ENCODE measurements at regions not wholly inside any gene's neighbourhood (a gene's known extent, or its start where the extent isn't known, plus 50 kb on each side); places are given as distances from the start of the nearest gene placed in this dataset.

GRCh38 chr3:110790631-110791030 is 281.0 kb upstream of the NECTIN3 start:
- DNase-seq = no peak

DNA sequence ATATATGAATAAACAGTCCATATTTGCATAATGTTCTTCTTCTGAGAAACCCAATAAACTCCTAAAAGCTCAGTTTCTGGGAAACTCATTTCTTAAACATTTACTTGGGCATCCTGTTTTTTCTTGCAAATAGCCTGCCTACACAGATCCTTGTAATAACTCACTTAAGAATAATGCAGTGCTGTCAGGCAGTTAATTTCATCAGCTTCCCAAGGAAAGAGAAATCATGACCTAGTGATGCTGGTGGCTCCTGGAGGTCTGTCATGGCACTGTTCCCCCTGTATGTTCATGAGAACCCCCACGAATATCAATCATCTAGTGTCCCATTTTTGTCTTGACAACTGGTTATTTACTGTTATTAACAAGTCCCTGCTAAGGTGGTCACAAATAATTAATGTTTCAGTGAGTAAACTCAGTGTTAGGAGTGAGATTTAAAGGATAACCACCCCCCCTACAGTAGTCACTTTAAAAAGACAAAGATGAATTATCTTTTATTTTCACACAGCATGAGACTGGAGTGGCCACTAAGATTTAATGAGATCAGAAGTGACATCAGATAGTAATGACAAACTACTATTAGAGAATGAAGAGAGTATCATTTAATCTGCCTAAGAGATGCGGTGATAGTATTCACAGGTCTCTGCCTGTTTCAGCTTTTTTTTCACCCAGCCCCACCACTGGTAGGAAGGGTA is 279.5 kb upstream of the NECTIN3 start:
- DNase-seq = no peak

GRCh38 chr3:110793611-110794010 is 278.0 kb upstream of the NECTIN3 start:
- DNase-seq = no peak

GRCh38 chr3:110795163-110795562 is 276.5 kb upstream of the NECTIN3 start:
- DNase-seq = no peak

DNA sequence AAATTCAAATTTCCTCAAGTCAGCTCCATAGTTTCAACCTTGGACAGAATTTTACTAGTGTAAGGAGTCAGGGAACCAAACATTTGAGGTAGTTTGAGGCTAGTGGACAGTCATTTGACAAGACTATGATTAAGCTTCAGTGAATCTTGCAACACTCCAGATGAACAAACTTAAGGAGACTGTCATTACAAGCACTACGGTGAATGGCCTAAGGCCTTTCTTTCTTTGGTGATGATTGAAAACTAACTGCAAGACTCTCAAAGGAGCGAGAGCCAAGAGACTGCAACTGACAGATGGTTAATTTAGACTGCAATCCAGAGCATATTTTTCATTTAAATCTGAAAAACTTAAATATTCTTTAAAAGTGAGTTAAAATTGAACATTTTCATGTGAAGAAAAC is 272.3 kb upstream of the NECTIN3 start:
- DNase-seq = no peak

DNA sequence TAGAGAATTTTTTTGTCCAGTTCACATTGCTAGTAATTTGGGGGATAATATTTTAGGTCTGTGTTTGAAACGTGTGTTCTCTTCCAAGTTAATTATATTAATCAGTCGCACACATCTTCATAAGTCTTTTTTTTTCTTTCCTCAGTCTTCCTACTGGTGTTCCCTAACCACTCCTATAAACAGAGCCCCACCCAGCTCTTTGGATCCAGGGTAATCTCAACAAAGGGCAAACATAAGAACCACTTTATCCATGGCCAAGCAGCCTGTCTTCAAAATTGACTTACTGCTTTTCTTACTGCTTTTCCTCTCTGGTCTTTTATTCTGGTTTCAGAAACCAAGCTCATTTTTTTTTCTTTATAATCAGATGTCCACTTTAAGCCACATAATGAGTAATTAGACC is 266.8 kb upstream of the NECTIN3 start:
- DNase-seq = no peak

GRCh38 chr3:110806924-110807323 is 264.7 kb upstream of the NECTIN3 start:
- no peak for DNase-seq

GRCh38 chr3:110808630-110809029 is 263.0 kb upstream of the NECTIN3 start:
- no peak for DNase-seq

DNA sequence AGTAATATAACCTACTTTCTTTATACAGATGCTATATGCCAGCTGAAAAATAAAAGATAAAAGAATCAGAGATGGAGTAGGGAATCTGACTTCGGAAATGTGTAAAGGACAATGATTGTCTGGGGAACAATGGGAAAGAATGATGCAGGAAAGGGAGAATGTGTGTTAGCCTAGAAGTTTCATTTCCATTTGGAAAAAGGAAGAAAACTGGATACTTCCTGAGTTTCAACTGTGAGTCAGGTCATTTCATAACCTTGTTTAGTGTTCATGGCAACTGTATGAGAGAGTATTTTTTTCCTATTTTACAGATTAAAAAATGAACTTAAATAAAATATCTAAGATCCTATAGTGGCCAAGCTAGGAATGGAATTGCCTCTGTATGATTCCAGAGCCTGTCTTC is 261.3 kb upstream of the NECTIN3 start:
- DNase-seq = no peak

DNA sequence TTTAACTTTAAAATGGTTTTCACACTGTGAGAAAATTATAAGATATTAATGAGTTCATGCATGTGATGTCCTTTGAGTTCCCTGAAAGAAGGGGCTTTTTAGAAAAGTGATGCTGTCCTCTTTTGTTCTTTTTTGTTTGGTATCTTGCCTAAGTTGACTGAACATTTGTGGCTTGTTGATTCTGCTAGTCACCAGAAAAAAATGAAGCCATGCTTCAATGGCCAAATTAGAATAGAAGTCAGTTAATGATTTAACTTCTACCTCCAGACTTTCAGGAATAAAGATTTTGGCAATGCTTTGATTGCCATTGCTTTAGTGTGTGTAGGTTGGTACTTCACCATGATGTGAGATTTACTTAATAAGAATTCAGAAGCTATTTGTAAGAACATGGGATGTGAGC is 260.6 kb upstream of the NECTIN3 start:
- no peak for DNase-seq

DNA sequence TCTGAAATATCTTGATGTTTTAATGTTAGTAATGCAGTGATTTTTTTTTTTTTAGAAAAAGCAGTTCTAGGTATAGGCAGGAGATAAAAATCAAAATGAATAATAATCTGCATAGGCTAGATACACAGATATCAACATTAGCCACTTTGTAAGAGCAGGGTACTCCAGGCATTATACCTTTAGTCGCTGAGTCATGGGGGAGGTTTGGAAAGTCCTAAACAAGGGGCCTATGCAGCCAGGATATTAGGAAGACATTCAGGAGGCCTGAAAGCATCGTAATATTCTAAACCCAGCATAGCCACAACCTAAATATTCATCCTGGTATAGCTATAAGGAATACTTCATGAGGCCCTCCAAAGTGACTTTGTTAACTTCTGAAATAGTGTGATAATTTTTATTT is 258.1 kb upstream of the NECTIN3 start:
- DNase-seq = no peak

- DNase-seq = peak; percentile 10
Measured at GRCh38 chr3:110814170-110815007, 257.2 kb upstream of the NECTIN3 start.

DNA sequence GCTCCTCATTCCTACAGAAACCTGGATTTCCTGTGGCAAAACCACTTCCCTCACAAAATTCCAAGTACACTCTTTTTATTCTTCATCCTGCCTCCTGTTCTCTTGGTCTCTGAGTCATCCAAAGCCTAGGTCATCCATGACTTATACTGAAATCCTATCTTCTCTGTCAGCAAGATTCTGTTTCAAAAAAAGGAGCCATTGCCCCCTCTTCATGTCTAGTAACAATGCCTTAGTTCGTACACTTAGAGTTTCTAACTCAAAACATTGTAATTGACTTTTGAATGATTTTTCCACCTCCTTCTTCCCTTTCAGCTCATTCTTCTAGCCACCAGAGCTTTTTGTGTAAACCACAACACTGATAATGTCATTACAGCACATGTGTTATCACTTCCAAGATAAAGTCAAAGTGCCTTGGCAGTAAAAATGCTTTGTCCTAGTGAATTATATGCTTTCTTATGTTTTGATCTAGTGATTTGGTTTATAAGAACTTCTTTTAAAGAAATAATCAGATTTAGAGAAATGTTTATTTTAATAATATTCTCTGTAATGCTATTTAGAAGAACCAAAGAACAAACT is 256.5 kb upstream of the NECTIN3 start:
- no peak for DNase-seq

- no peak for DNase-seq
Measured at GRCh38 chr3:110816008-110816407, 255.6 kb upstream of the NECTIN3 start.

- no peak for DNase-seq
Measured at GRCh38 chr3:110821586-110821985, 250.0 kb upstream of the NECTIN3 start.

DNA sequence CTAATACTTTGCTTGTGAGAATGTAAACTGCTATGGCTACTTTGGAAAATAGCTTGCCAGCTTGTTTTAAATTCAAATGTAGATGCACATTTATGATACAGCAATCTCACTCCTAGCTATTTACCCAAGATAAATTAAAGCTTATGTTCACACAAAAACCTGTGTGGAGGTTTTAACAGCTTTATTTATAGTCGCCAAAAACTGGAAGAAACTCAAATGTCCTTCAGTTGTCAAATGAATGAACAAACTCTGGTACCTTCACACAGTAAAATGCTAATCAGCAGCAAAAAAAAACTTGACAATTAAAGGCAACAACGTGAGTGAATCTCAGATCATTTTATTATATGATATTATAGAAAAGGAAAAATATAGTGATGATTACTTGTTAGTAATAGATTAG is 248.6 kb upstream of the NECTIN3 start:
- DNase-seq = no peak

DNA sequence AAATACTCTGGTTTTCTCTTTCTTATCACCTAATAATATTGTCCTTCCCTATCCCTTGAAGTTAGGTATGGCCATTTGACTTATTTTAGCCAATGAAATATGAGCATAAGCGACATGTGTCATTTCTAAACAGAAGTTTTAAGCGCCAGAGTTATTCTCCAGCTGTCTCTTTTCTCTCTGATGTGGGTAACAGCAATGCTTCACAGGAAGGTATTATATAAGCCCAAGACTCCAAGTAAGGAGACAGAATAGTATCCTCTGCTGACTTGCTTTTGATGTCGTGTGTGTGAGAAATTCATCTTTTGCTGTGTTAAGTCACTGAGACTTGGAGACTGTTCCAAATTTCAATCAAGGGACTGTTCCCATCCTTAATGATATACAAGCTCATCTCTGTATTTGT is 224.6 kb upstream of the NECTIN3 start:
- no peak for DNase-seq

DNA sequence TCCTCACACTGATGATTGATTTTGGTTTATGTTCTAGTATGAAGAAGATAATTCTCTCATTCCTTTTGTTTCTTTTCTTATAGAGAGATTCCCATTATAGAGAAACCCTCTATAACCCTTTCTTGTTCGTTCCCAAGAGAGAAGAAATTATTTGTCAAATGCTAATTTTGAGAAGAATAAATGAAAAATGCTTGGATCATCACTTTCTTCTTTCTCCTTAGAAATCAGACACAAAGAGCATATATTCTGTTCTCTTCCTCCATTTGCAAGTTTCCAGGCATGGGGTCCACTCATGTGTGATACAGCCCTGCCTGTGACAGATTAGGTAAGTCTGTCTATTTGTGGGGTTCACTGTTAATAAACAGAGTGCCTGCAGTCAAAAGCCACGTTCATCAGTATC is 222.6 kb upstream of the NECTIN3 start:
- DNase-seq = no peak

DNA sequence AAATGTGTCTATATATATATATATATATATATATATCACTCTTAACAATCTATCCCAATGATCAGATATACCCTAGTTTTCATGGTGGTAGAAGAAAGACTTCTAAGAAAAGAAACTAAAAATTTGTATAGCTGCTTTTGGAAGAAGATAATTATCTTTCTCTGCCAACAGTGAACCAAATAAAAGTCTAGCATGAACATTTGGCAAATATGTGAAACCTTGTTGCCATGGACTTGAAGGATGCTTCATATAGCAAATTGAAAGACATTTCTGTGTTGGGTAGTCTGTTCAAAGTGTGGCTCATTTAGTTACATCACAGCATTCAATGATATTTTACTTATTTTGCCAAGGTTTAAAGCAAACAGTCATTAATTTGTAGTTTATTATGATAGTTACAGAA is 219.9 kb upstream of the NECTIN3 start:
- DNase-seq = no peak

DNA sequence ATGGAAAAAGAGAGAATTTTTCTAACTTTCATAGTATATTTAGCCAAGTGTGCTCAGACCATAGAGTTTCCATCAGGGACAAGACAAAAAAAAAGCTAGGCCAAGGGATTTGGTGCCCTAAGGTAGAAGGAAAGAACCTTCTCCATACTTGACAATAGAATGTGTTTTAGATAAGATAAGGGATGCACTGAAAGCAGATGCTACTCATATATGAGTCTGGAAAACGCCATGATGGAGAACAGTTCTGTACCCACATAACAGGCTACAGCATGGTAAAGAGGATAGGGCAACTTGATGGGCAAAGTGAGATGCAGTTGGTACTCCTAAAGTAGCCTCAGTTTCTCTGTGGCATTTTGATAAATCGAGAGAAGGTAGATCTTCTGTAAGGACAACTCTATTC is 216.4 kb upstream of the NECTIN3 start:
- DNase-seq = no peak

GRCh38 chr3:110856916-110857315 is 214.7 kb upstream of the NECTIN3 start:
- no peak for DNase-seq

DNA sequence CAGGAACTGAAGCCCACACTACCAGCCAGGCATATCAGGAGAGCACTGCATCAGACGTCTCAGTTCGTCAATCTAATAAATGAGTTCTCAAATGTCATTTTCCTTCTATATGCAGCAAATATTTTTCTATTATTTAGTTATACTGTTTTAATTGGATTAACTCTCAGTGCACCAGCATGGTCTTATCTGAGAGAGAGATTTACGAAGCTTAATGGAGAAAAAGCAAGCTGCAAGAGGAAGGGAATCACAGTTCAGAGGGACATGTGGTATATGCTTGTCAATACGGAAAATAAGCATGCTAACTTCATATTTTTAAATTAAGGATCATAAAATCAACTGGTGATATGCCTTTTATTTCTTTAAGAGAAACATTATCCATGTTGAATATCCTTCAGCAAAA is 213.1 kb upstream of the NECTIN3 start:
- no peak for DNase-seq

GRCh38 chr3:110859336-110859735 is 212.3 kb upstream of the NECTIN3 start:
- DNase-seq = no peak

GRCh38 chr3:110859993-110860392 is 211.6 kb upstream of the NECTIN3 start:
- no peak for DNase-seq

Data from CD4-positive, alpha-beta T cell treated with Interleukin-12 subunit alpha and Interleukin-12 subunit beta, for 1 hour (primary cell).